GM18505 (cell line): ENCODE measurements at regions not wholly inside any gene's neighbourhood (a gene's known extent, or its start where the extent isn't known, plus 50 kb on each side); places are given as distances from the start of the nearest gene placed in this dataset.

Experiments used
- ATAC-seq: cut with Tn5 transposase; IDR thresholded peaks from one replicate; pipeline ENCODE4 v1.9.1; 2021; ENCODE audit not compliant: unreplicated experiment
- POLR2A ChIP-seq: IDR thresholded peaks from 4 replicates; pipeline ENCODE4 v1.6.1; 2011; ENCODE audit warnings: borderline replicate concordance; ENCODE audit not compliant: insufficient read depth, insufficient read length; ENCODE audit errors: extremely low read depth

- peak; percentile 79 for ATAC-seq
- no peak for TF ChIP-seq POLR2A
Observed at GRCh38 chr10:110395350-110396283, 90.9 kb upstream of the SMNDC1 start.

- TF ChIP-seq POLR2A = no peak
- ATAC-seq = no peak
Observed at GRCh38 chr10:110396284-110396651, 91.5 kb upstream of the SMNDC1 start.

- no peak for ATAC-seq
- TF ChIP-seq POLR2A = no peak
Observed at GRCh38 chr10:110397856-110398255, 93.1 kb upstream of the SMNDC1 start.

GRCh38 chr10:110398419-110399105 lies 93.8 kb upstream of the SMNDC1 start:
- TF ChIP-seq POLR2A = no peak
- ATAC-seq = no peak

- TF ChIP-seq POLR2A = no peak
- no peak for ATAC-seq
Observed at GRCh38 chr10:110399106-110399964, 94.6 kb upstream of the SMNDC1 start.

GRCh38 chr10:110399965-110400933 lies 95.5 kb upstream of the SMNDC1 start:
- TF ChIP-seq POLR2A = no peak
- ATAC-seq = no peak

- ATAC-seq = no peak
Observed at GRCh38 chr10:110401401-110402076, 96.2 kb upstream of the DUSP5 start.

GRCh38 chr10:110402077-110402416 lies 95.7 kb upstream of the DUSP5 start:
- ATAC-seq = no peak
- no peak for TF ChIP-seq POLR2A

More at GRCh38 chr10:110401401-110402076, 96.2 kb upstream of the DUSP5 start:
- TF ChIP-seq POLR2A = no peak

- no peak for ATAC-seq
Observed at GRCh38 chr10:110403593-110403992, 94.1 kb upstream of the DUSP5 start.

GRCh38 chr10:110404413-110404812 lies 93.3 kb upstream of the DUSP5 start:
- ATAC-seq = no peak
- TF ChIP-seq POLR2A = no peak

More at GRCh38 chr10:110403593-110403992, 94.1 kb upstream of the DUSP5 start:
- no peak for TF ChIP-seq POLR2A

- TF ChIP-seq POLR2A = no peak
- no peak for ATAC-seq
Observed at GRCh38 chr10:110404825-110405224, 92.9 kb upstream of the DUSP5 start.

GRCh38 chr10:110405380-110405779 lies 92.3 kb upstream of the DUSP5 start:
- no peak for ATAC-seq
- TF ChIP-seq POLR2A = no peak
